C4-2B (cell line): ENCODE measurements at regions not wholly inside any gene's neighbourhood (a gene's known extent, or its start where the extent isn't known, plus 50 kb on each side); places are given as distances from the start of the nearest gene placed in this dataset.

Source experiments
- ZFX ChIP-seq: fragments of 450-650 bp; IDR thresholded peaks from 2 replicates; pipeline ENCODE4 v1.6.1; 2017
- TF ChIP-seq, protein P1 (sequence below): fragments of 450-650 bp; conservative IDR thresholded peaks from 2 replicates; pipeline ENCODE4 v1.5.1; 2017; ENCODE audit warnings: mild to moderate bottlenecking

DNA sequence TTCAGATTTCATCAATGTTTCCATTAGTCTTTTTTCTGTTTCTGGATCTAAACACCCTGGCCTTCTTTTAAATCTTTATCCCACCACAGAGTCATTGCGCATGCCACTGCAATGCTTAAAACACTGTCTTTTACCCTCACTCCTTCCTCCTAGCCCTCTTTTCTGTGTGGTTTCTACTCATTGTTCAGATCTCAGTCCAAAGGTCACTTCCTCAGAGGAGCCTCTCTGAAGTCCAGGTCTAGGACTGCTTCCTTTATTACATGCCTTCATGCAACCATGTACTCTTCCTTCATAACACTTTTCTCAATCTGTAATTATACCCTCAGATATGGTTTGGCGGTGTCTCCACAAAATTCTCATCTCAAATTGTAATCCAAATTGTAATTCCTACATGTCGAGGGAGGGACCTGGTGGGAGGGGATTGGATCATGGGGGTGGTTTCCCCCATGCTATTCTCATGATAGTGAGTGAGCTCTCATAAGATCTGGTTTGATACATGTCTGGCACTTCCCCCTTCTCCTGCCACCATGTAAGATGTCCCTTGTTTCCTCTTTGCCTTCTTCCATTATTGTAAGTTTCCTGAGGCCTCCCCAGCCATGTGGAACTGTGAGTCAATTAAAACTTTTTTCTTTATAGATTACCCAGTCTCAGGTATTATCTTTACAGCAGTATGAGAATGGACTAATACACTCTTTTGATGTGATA lies 808.9 kb downstream of the DIAPH3 start:
- TF ChIP-seq, protein P1, sequence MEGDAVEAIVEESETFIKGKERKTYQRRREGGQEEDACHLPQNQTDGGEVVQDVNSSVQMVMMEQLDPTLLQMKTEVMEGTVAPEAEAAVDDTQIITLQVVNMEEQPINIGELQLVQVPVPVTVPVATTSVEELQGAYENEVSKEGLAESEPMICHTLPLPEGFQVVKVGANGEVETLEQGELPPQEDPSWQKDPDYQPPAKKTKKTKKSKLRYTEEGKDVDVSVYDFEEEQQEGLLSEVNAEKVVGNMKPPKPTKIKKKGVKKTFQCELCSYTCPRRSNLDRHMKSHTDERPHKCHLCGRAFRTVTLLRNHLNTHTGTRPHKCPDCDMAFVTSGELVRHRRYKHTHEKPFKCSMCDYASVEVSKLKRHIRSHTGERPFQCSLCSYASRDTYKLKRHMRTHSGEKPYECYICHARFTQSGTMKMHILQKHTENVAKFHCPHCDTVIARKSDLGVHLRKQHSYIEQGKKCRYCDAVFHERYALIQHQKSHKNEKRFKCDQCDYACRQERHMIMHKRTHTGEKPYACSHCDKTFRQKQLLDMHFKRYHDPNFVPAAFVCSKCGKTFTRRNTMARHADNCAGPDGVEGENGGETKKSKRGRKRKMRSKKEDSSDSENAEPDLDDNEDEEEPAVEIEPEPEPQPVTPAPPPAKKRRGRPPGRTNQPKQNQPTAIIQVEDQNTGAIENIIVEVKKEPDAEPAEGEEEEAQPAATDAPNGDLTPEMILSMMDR, result no peak
- no peak for TF ChIP-seq ZFX
